Adipocyte (in vitro differentiated cells): ENCODE measurements at regions not wholly inside any gene's neighbourhood (a gene's known extent, or its start where the extent isn't known, plus 50 kb on each side); places are given as distances from the start of the nearest gene placed in this dataset.
"Not testable (repeated sequence)": the region's sequence is repeated elsewhere in the genome, so short reads cannot be mapped to it uniquely, and the experiment has no call there.

Experiments
- DNase-seq: peaks from one replicate; pipeline ENCODE4 v3.0.0-alpha.2; 2015; ENCODE audit warnings: low read depth
- H3K27me3 ChIP-seq: replicated peaks from 2 replicates; pipeline ENCODE4 v1.7.0; 2013; ENCODE audit warnings: mild to moderate bottlenecking, low read length, moderate library complexity; ENCODE audit not compliant: control insufficient read depth, insufficient read depth
- H3K36me3 ChIP-seq: 2 replicates; pipeline ENCODE4 v1.7.0; 2013; ENCODE audit warnings: low read length, mild to moderate bottlenecking, moderate library complexity; ENCODE audit not compliant: control insufficient read depth, insufficient read depth, severe bottlenecking
- H3K4me1 ChIP-seq: 2 replicates; pipeline ENCODE4 v1.7.0; 2013; ENCODE audit warnings: mild to moderate bottlenecking, low read length, moderate library complexity; ENCODE audit not compliant: control insufficient read depth, insufficient read depth
- H3K4me3 ChIP-seq: 2 replicates; pipeline ENCODE4 v1.7.0; 2013; ENCODE audit warnings: mild to moderate bottlenecking, low read length, moderate library complexity
- H3K9ac ChIP-seq: 2 replicates; pipeline ENCODE4 v1.7.0; 2013; ENCODE audit warnings: mild to moderate bottlenecking, low read length, moderate library complexity
- H3K9me3 ChIP-seq: 2 replicates; pipeline ENCODE4 v1.7.0; 2013; ENCODE audit warnings: mild to moderate bottlenecking, low read length, moderate library complexity; ENCODE audit not compliant: control insufficient read depth

- Histone ChIP-seq H3K9ac (no peak overlapping the region), H3K36me3 (no peaks in the 10 kb centered on the region), H3K4me1 (peaks cover 9% of the 10 kb centered on the region), H3K9me3 (no peaks in the 10 kb centered on the region), H3K4me3 (no peak overlapping the region), H3K27me3 (no peaks in the 10 kb centered on the region)
- DNase-seq, result no peak
Measured at GRCh38 chr10:28094121-28094520, 95.2 kb upstream of the ODAD2 start.

GRCh38 chr10:28091913-28092312, 93.0 kb upstream of the ODAD2 start:
- no peaks in the 10 kb centered on the region for H3K27me3 ChIP-seq
- no peak overlapping the region for H3K4me3 ChIP-seq
- no peak for DNase-seq
- no peaks in the 10 kb centered on the region for H3K9me3 ChIP-seq
- H3K9ac ChIP-seq, result no peak overlapping the region
- no peaks in the 10 kb centered on the region for H3K36me3 ChIP-seq
- peaks cover 9% of the 10 kb centered on the region for H3K4me1 ChIP-seq

- H3K27me3 ChIP-seq, result no peaks in the 10 kb centered on the region
- no peak overlapping the region for H3K4me3 ChIP-seq
- H3K9ac ChIP-seq, result no peak overlapping the region
- no peak for DNase-seq
- no peaks in the 10 kb centered on the region for H3K9me3 ChIP-seq
- H3K4me1 ChIP-seq, result peaks cover 4% of the 10 kb centered on the region
- no peaks in the 10 kb centered on the region for H3K36me3 ChIP-seq
Measured at GRCh38 chr10:28090506-28090905, 91.6 kb upstream of the ODAD2 start.

GRCh38 chr10:28089467-28089866, 90.6 kb upstream of the ODAD2 start:
- H3K9me3 ChIP-seq, result no peaks in the 10 kb centered on the region
- H3K4me3 ChIP-seq, result no peak overlapping the region
- no peaks in the 10 kb centered on the region for H3K27me3 ChIP-seq
- no peak overlapping the region for H3K9ac ChIP-seq
- peak; percentile 20 for DNase-seq
- no peaks in the 10 kb centered on the region for H3K36me3 ChIP-seq
- no peaks in the 10 kb centered on the region for H3K4me1 ChIP-seq

GRCh38 chr10:28087661-28088351, 88.9 kb upstream of the ODAD2 start:
- Histone ChIP-seq H3K9me3 (no peaks in the 10 kb centered on the region), H3K27me3 (no peaks in the 10 kb centered on the region), H3K4me3 (no peak overlapping the region), H3K9ac (no peak overlapping the region), H3K4me1 (no peaks in the 10 kb centered on the region), H3K36me3 (no peaks in the 10 kb centered on the region)
- DNase-seq, result peak; percentile 67

GRCh38 chr10:28085760-28086159, 86.9 kb upstream of the ODAD2 start:
- DNase-seq, H3K4me1 ChIP-seq, H3K9ac ChIP-seq, H3K27me3 ChIP-seq, H3K4me3 ChIP-seq, H3K9me3 ChIP-seq, H3K36me3 ChIP-seq: not testable (repeated sequence)

- H3K9me3 ChIP-seq, result no peaks in the 10 kb centered on the region
Measured at GRCh38 chr10:28082885-28083284, 84.0 kb upstream of the ODAD2 start.

GRCh38 chr10:28082316-28082715, 83.4 kb upstream of the ODAD2 start:
- Histone ChIP-seq H3K36me3 (no peaks in the 10 kb centered on the region), H3K9me3 (no peaks in the 10 kb centered on the region), H3K9ac (no peak overlapping the region), H3K4me3 (no peak overlapping the region), H3K27me3 (no peaks in the 10 kb centered on the region), H3K4me1 (no peaks in the 10 kb centered on the region)
- DNase-seq, result no peak

More at GRCh38 chr10:28082885-28083284, 84.0 kb upstream of the ODAD2 start:
- H3K9ac ChIP-seq, result no peak overlapping the region
- H3K4me3 ChIP-seq, result no peak overlapping the region
- no peaks in the 10 kb centered on the region for H3K36me3 ChIP-seq
- H3K4me1 ChIP-seq, result no peaks in the 10 kb centered on the region
- no peaks in the 10 kb centered on the region for H3K27me3 ChIP-seq
- DNase-seq, result no peak

GRCh38 chr10:28077889-28078288, 79.0 kb upstream of the ODAD2 start:
- Histone ChIP-seq H3K4me3 (no peak overlapping the region), H3K27me3 (no peaks in the 10 kb centered on the region), H3K9ac (no peak overlapping the region), H3K4me1 (no peaks in the 10 kb centered on the region), H3K36me3 (no peaks in the 10 kb centered on the region), H3K9me3 (peaks cover 10% of the 10 kb centered on the region)
- DNase-seq, result peak; percentile 37

GRCh38 chr10:28075424-28075823, 76.5 kb upstream of the ODAD2 start:
- DNase-seq, result no peak
- Histone ChIP-seq H3K9ac (no peak overlapping the region), H3K36me3 (no peaks in the 10 kb centered on the region), H3K27me3 (no peaks in the 10 kb centered on the region), H3K9me3 (peaks cover 10% of the 10 kb centered on the region), H3K4me3 (no peak overlapping the region), H3K4me1 (no peaks in the 10 kb centered on the region)

- peaks cover 13% of the 10 kb centered on the region for H3K9me3 ChIP-seq
- H3K27me3 ChIP-seq, result no peaks in the 10 kb centered on the region
- DNase-seq, result no peak
- H3K4me1 ChIP-seq, result no peaks in the 10 kb centered on the region
- H3K36me3 ChIP-seq, result no peaks in the 10 kb centered on the region
- no peak overlapping the region for H3K9ac ChIP-seq
- H3K4me3 ChIP-seq, result no peak overlapping the region
Measured at GRCh38 chr10:28072573-28072972, 73.7 kb upstream of the ODAD2 start.

GRCh38 chr10:28060031-28060607, 61.2 kb upstream of the ODAD2 start:
- no peak overlapping the region for H3K9ac ChIP-seq
- H3K4me1 ChIP-seq, result peaks cover 18% of the 10 kb centered on the region
- no peaks in the 10 kb centered on the region for H3K36me3 ChIP-seq
- DNase-seq, result peak; percentile 10
- H3K9me3 ChIP-seq, result no peaks in the 10 kb centered on the region
- no peak overlapping the region for H3K4me3 ChIP-seq
- no peaks in the 10 kb centered on the region for H3K27me3 ChIP-seq
